ENCODE measurements at regions not wholly inside any gene's neighbourhood (a gene's known extent, or its start where the extent isn't known, plus 50 kb on each side); places are given as distances from the start of the nearest gene placed in this dataset.

GRCh38 chr11:33521384-33521783 is 179.2 kb downstream of the C11orf91 start:
- H4K5ac ChIP-seq (ENCODE audit: low read length): no peak overlapping the region
- no peak overlapping the region for H3K4me3 ChIP-seq (ENCODE audit: low read length)
- no peak overlapping the region for H3K9ac ChIP-seq (ENCODE audit: low read length)
- no peak overlapping the region for H3K23ac ChIP-seq (ENCODE audit: low read length)
- H3K27ac ChIP-seq (ENCODE audit: low read depth, low read length): no peak overlapping the region
- no peaks in the 10 kb centered on the region for H3K36me3 ChIP-seq (ENCODE audit: control insufficient read depth, insufficient read depth, low read length)
- no peak overlapping the region for H3K4ac ChIP-seq (ENCODE audit: low read depth, low read length)
- no peaks in the 10 kb centered on the region for H3K79me2 ChIP-seq (ENCODE audit: control insufficient read depth, insufficient read depth, low read length)
- H3K27me3 ChIP-seq (ENCODE audit: insufficient read depth, low read length, poor library complexity): no peaks in the 10 kb centered on the region
- no peaks in the 10 kb centered on the region for H3K79me1 ChIP-seq (ENCODE audit: low read length)
- H3K56ac ChIP-seq (ENCODE audit: low read length): no peak overlapping the region
- no peak overlapping the region for H3K4me2 ChIP-seq (ENCODE audit: low read length)
- WGBS (ENCODE audit: extremely low coverage, insufficient coverage, low lambda C conversion rate): no CpG with 5 or more reads among the region's 3 CpGs
- no peaks in the 10 kb centered on the region for H3K4me1 ChIP-seq (ENCODE audit: control insufficient read depth, low read depth, low read length)
- H2BK15ac ChIP-seq (replicated peaks; ENCODE audit: low read depth): no peak overlapping the region
- DNase-seq: no peak
- H2BK5ac ChIP-seq (ENCODE audit: low read length): no peak overlapping the region
- no peak overlapping the region for H2BK120ac ChIP-seq (ENCODE audit: low read depth, low read length)
- no peak overlapping the region for H4K8ac ChIP-seq (ENCODE audit: low read depth, low read length)
- H2AK5ac ChIP-seq (ENCODE audit: low read length): no peak overlapping the region
- H3K18ac ChIP-seq (ENCODE audit: low read length): no peak overlapping the region

- H4K5ac ChIP-seq (ENCODE audit: low read length): no peak overlapping the region
- H3K79me1 ChIP-seq (ENCODE audit: low read length): no peaks in the 10 kb centered on the region
- no peak overlapping the region for H3K18ac ChIP-seq (ENCODE audit: low read length)
- no peak overlapping the region for H2AK5ac ChIP-seq (ENCODE audit: low read length)
- H3K36me3 ChIP-seq (ENCODE audit: control insufficient read depth, insufficient read depth, low read length): no peaks in the 10 kb centered on the region
- no peak overlapping the region for H3K56ac ChIP-seq (ENCODE audit: low read length)
- H3K27me3 ChIP-seq (ENCODE audit: insufficient read depth, low read length, poor library complexity): no peaks in the 10 kb centered on the region
- H3K79me2 ChIP-seq (ENCODE audit: control insufficient read depth, insufficient read depth, low read length): no peaks in the 10 kb centered on the region
- no peak overlapping the region for H2BK120ac ChIP-seq (ENCODE audit: low read depth, low read length)
- no peak overlapping the region for H4K8ac ChIP-seq (ENCODE audit: low read depth, low read length)
- H3K4me2 ChIP-seq (ENCODE audit: low read length): no peak overlapping the region
- H3K4me3 ChIP-seq (ENCODE audit: low read length): no peak overlapping the region
- WGBS (ENCODE audit: extremely low coverage, insufficient coverage, low lambda C conversion rate): no CpG with 5 or more reads among the region's 1 CpG
- no peak overlapping the region for H3K9ac ChIP-seq (ENCODE audit: low read length)
- no peak overlapping the region for H3K23ac ChIP-seq (ENCODE audit: low read length)
- no peak overlapping the region for H3K27ac ChIP-seq (ENCODE audit: low read depth, low read length)
- no peak overlapping the region for H2BK15ac ChIP-seq (replicated peaks; ENCODE audit: low read depth)
- DNase-seq: no peak
- H3K4ac ChIP-seq (ENCODE audit: low read depth, low read length): no peak overlapping the region
- H3K4me1 ChIP-seq (ENCODE audit: control insufficient read depth, low read depth, low read length): no peaks in the 10 kb centered on the region
- no peak overlapping the region for H2BK5ac ChIP-seq (ENCODE audit: low read length)
These were observed 180.5 kb downstream of the C11orf91 start for GRCh38 chr11:33520112-33520511.

- H3K79me2 ChIP-seq (ENCODE audit: control insufficient read depth, insufficient read depth, low read length): no peaks in the 10 kb centered on the region
- H4K8ac ChIP-seq (ENCODE audit: low read depth, low read length): no peak overlapping the region
- no peak overlapping the region for H3K23ac ChIP-seq (ENCODE audit: low read length)
- DNase-seq: no peak
- no peaks in the 10 kb centered on the region for H3K36me3 ChIP-seq (ENCODE audit: control insufficient read depth, insufficient read depth, low read length)
- H3K4ac ChIP-seq (ENCODE audit: low read depth, low read length): no peak overlapping the region
- no peak overlapping the region for H4K5ac ChIP-seq (ENCODE audit: low read length)
- no peak overlapping the region for H2BK5ac ChIP-seq (ENCODE audit: low read length)
- H3K9ac ChIP-seq (ENCODE audit: low read length): no peak overlapping the region
- no peak overlapping the region for H3K56ac ChIP-seq (ENCODE audit: low read length)
- no peak overlapping the region for H3K4me2 ChIP-seq (ENCODE audit: low read length)
- no peak overlapping the region for H3K27ac ChIP-seq (ENCODE audit: low read depth, low read length)
- no peak overlapping the region for H2BK120ac ChIP-seq (ENCODE audit: low read depth, low read length)
- WGBS (ENCODE audit: extremely low coverage, insufficient coverage, low lambda C conversion rate): no CpG with 5 or more reads among the region's 5 CpGs
- no peak overlapping the region for H2BK15ac ChIP-seq (replicated peaks; ENCODE audit: low read depth)
- no peak overlapping the region for H2AK5ac ChIP-seq (ENCODE audit: low read length)
- no peak overlapping the region for H3K4me3 ChIP-seq (ENCODE audit: low read length)
- no peak overlapping the region for H3K18ac ChIP-seq (ENCODE audit: low read length)
- H3K79me1 ChIP-seq (ENCODE audit: low read length): no peaks in the 10 kb centered on the region
- no peaks in the 10 kb centered on the region for H3K4me1 ChIP-seq (ENCODE audit: control insufficient read depth, low read depth, low read length)
- H3K27me3 ChIP-seq (ENCODE audit: insufficient read depth, low read length, poor library complexity): no peaks in the 10 kb centered on the region
These were observed 185.3 kb downstream of the C11orf91 start for GRCh38 chr11:33515347-33515746.

DNA sequence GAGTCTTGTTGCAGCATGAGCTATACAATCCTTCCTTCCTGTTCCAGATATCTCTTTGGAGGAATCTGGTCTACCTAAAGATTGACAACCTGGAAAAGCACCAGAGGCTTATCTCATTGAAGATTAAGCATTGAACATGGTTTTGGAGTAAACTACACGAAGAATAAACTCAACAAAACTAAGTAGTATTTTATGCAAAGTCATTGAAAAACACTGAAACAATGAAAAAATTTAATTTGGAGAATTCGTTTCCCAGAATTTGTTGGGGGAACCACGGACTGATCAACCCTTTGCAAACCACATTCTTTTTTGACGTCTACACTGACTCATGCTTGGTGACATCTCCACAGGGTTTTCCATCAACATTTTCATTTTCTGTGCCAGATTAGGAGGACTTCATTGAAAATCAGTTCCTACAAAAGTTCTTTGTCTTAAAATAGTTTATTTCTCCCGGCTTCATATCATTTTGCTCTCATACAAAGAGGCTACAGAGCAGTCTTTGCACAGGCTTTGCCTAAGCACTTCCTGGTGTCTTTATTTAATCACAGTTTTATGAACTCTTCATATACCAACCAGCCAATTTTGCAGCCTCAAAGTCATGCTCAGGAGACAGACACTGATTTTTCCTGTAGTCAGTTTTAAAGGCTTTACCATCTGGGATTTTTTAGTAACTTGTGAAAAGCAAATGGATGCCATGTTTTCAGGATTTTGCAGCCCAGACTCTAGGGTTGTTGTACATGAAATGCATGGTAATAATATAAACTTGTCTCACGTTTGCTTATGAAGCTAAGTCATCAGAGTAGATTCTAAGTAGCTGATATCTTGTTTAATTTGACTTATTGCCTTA is 186.3 kb downstream of the C11orf91 start:
- H3K56ac ChIP-seq (ENCODE audit: low read length): no peak overlapping the region
- no peaks in the 10 kb centered on the region for H3K79me2 ChIP-seq (ENCODE audit: control insufficient read depth, insufficient read depth, low read length)
- H2AK5ac ChIP-seq (ENCODE audit: low read length): no peak overlapping the region
- no peak overlapping the region for H3K23ac ChIP-seq (ENCODE audit: low read length)
- no peak overlapping the region for H2BK5ac ChIP-seq (ENCODE audit: low read length)
- DNase-seq: no peak
- no peak overlapping the region for H3K4ac ChIP-seq (ENCODE audit: low read depth, low read length)
- no peak overlapping the region for H2BK15ac ChIP-seq (replicated peaks; ENCODE audit: low read depth)
- H3K4me3 ChIP-seq (ENCODE audit: low read length): no peak overlapping the region
- H3K4me2 ChIP-seq (ENCODE audit: low read length): no peak overlapping the region
- no peak overlapping the region for H4K8ac ChIP-seq (ENCODE audit: low read depth, low read length)
- no peak overlapping the region for H4K5ac ChIP-seq (ENCODE audit: low read length)
- no peak overlapping the region for H2BK120ac ChIP-seq (ENCODE audit: low read depth, low read length)
- H3K36me3 ChIP-seq (ENCODE audit: control insufficient read depth, insufficient read depth, low read length): no peaks in the 10 kb centered on the region
- WGBS (ENCODE audit: extremely low coverage, insufficient coverage, low lambda C conversion rate): no CpG with 5 or more reads among the region's 6 CpGs
- no peaks in the 10 kb centered on the region for H3K79me1 ChIP-seq (ENCODE audit: low read length)
- H3K18ac ChIP-seq (ENCODE audit: low read length): no peak overlapping the region
- no peak overlapping the region for H3K27ac ChIP-seq (ENCODE audit: low read depth, low read length)
- no peaks in the 10 kb centered on the region for H3K27me3 ChIP-seq (ENCODE audit: insufficient read depth, low read length, poor library complexity)
- no peaks in the 10 kb centered on the region for H3K4me1 ChIP-seq (ENCODE audit: control insufficient read depth, low read depth, low read length)
- H3K9ac ChIP-seq (ENCODE audit: low read length): no peak overlapping the region

- no peak overlapping the region for H3K4me3 ChIP-seq (ENCODE audit: low read length)
- no peak overlapping the region for H3K27ac ChIP-seq (ENCODE audit: low read depth, low read length)
- no peak overlapping the region for H3K56ac ChIP-seq (ENCODE audit: low read length)
- H3K36me3 ChIP-seq (ENCODE audit: control insufficient read depth, insufficient read depth, low read length): no peaks in the 10 kb centered on the region
- H3K4me2 ChIP-seq (ENCODE audit: low read length): no peak overlapping the region
- no peak overlapping the region for H2AK5ac ChIP-seq (ENCODE audit: low read length)
- H4K5ac ChIP-seq (ENCODE audit: low read length): no peak overlapping the region
- DNase-seq: no peak
- no peak overlapping the region for H3K23ac ChIP-seq (ENCODE audit: low read length)
- no peak overlapping the region for H3K4ac ChIP-seq (ENCODE audit: low read depth, low read length)
- no peak overlapping the region for H3K18ac ChIP-seq (ENCODE audit: low read length)
- no peaks in the 10 kb centered on the region for H3K79me2 ChIP-seq (ENCODE audit: control insufficient read depth, insufficient read depth, low read length)
- no peak overlapping the region for H4K8ac ChIP-seq (ENCODE audit: low read depth, low read length)
- no peaks in the 10 kb centered on the region for H3K4me1 ChIP-seq (ENCODE audit: control insufficient read depth, low read depth, low read length)
- H3K27me3 ChIP-seq (ENCODE audit: insufficient read depth, low read length, poor library complexity): no peaks in the 10 kb centered on the region
- no peak overlapping the region for H3K9ac ChIP-seq (ENCODE audit: low read length)
- WGBS (ENCODE audit: extremely low coverage, insufficient coverage, low lambda C conversion rate): no CpG with 5 or more reads among the region's 3 CpGs
- H2BK120ac ChIP-seq (ENCODE audit: low read depth, low read length): no peak overlapping the region
- no peak overlapping the region for H2BK15ac ChIP-seq (replicated peaks; ENCODE audit: low read depth)
- no peak overlapping the region for H2BK5ac ChIP-seq (ENCODE audit: low read length)
- no peaks in the 10 kb centered on the region for H3K79me1 ChIP-seq (ENCODE audit: low read length)
These were observed 191.0 kb downstream of the C11orf91 start for GRCh38 chr11:33509632-33510031.

DNA sequence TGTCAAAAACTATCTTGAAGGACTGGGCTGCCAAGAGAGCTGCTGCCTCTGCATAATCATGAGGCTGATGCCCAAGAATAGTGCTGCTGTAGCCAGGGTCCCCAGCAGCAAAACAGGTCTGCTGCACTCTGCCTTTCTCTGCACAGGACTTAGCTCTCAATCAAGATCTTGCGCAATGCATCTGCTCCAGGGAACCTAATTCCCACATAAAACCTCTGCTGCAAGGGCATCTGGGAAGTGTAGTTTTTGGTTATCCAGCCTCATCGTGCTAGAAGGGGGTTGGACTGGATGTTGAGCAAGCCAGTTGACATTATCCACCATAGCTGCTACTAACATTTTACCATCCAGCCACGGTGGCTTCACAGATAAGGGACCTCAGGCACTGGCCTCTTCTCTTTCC is 192.7 kb downstream of the C11orf91 start:
- Histone ChIP-seq H3K56ac (ENCODE audit: low read length) (no peak overlapping the region), H3K4me2 (ENCODE audit: low read length) (no peak overlapping the region), H3K27ac (ENCODE audit: low read depth, low read length) (no peak overlapping the region), H3K23ac (ENCODE audit: low read length) (no peak overlapping the region), H3K79me2 (ENCODE audit: control insufficient read depth, insufficient read depth, low read length) (no peaks in the 10 kb centered on the region), H2AK5ac (ENCODE audit: low read length) (no peak overlapping the region), H3K4me1 (ENCODE audit: control insufficient read depth, low read depth, low read length) (no peaks in the 10 kb centered on the region), H2BK15ac (replicated peaks; ENCODE audit: low read depth) (no peak overlapping the region), H3K4me3 (ENCODE audit: low read length) (no peak overlapping the region), H3K9ac (ENCODE audit: low read length) (no peak overlapping the region), H4K8ac (ENCODE audit: low read depth, low read length) (no peak overlapping the region), H3K36me3 (ENCODE audit: control insufficient read depth, insufficient read depth, low read length) (no peaks in the 10 kb centered on the region), H3K18ac (ENCODE audit: low read length) (no peak overlapping the region), H3K27me3 (ENCODE audit: insufficient read depth, low read length, poor library complexity) (no peaks in the 10 kb centered on the region), H3K4ac (ENCODE audit: low read depth, low read length) (no peak overlapping the region), H4K5ac (ENCODE audit: low read length) (no peak overlapping the region), H2BK5ac (ENCODE audit: low read length) (no peak overlapping the region), H2BK120ac (ENCODE audit: low read depth, low read length) (no peak overlapping the region), H3K79me1 (ENCODE audit: low read length) (no peaks in the 10 kb centered on the region)
- WGBS (ENCODE audit: extremely low coverage, insufficient coverage, low lambda C conversion rate): no CpG with 5 or more reads among the region's 3 CpGs
- DNase-seq: peak; percentile 69
